ENCODE measurements at regions not wholly inside any gene's neighbourhood (a gene's known extent, or its start where the extent isn't known, plus 50 kb on each side); places are given as distances from the start of the nearest gene placed in this dataset.
"Not testable (repeated sequence)": the region's sequence is repeated elsewhere in the genome, so short reads cannot be mapped to it uniquely, and the experiment has no call there.

DNA sequence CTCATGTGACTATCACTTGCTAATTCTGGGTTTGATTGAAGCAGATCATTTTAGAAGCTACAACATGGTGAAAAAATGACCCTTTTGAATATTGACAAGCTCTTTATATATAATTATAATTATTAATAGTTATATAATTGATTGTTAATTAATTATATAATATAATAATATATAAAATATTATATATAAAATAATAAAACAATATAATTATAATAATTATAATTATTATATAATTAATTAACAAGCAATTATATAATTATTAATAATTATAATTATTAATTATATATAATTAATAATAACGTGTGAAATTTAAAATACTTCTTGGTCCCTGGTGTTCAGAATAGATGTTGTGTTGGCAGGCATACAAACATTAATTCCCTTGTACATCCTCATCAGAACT lies 404.1 kb upstream of the CDH19 start:
- DNase-seq (ENCODE audit: low read depth in 2 of 2), result no peak

DNA sequence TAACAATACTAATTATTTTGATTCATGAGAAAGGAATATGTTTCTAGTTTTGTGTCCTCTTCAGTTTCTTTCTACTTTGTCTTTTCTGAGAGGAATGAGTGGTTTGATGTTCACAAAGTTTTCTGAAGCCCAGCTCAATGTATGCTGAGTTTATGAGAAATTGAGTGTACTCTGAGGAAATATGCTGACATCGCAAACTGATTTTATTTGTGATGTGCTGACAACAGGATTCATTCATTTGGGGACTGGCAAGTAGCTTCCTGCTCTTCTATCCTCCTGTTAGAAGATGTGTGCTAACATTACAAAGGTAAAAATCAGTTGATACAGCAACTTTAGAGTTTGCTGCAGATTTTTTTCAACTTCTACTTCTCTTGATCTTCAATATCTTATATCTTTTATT lies 403.2 kb upstream of the CDH19 start:
- DNase-seq (ENCODE audit: low read depth in 2 of 2), result no peak

DNA sequence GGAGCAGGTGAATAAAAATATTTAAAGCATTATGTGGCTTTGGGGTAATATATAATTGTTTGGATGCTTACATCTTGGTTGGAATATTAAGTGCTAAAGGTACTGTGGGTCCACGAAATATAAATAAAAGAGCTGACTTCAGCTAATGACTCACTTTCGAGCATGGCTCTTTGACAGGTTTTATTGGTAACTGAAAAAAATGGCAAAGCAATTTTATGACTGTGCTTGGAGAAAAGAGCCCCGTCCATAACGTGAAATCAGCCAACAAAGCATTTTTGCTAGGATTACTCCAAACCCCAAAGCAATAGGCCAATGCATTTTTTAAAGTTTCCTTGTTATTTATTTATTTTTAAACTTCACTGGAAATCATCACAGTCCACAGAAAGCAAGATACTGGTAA lies 397.2 kb upstream of the CDH19 start:
- no peak for DNase-seq (ENCODE audit: low read depth in 2 of 2)

DNA sequence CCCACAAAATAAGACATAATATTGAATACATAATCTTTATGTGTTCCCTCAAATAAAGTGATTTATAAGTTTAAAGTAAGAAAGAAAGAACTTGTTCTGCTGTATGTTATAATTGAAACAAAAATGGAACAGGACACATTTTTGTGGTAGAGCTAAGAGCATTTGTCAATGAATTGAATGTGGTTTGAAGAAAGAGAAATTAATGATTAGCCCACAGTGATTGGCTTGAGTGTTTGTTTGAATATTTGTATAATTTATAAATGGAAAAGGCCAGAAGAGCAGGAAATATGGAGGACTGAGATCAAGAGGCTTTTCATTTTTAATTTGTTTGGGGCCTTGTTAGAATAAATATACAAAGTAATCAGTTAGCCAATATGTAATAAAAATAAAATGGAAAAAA lies 395.1 kb upstream of the CDH19 start:
- no peak for DNase-seq (ENCODE audit: low read depth in 2 of 2)

GRCh38 chr18:66995270-66995669 lies 391.4 kb upstream of the CDH19 start:
- no peak for DNase-seq (ENCODE audit: low read depth in 2 of 2)

DNA sequence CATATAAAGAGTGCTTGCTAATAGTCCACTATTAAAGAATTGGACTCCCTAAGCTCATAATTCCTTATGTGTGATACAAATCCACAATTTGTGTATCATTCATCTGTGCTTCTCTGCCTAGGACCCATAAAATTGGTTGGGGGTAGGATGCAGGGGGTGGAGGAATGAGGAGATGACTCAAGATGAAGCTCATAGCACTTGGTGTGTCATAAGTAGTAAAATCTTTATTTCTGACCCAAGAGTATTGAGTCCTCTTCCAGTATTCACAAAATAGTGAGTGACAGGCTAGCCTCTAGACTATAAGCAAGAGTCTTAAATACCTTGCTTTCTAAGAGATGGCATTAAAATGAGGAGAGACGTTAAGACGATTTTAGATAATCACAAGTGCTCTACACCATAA lies 390.9 kb upstream of the CDH19 start:
- DNase-seq (ENCODE audit: low read depth in 2 of 2), result no peak

DNA sequence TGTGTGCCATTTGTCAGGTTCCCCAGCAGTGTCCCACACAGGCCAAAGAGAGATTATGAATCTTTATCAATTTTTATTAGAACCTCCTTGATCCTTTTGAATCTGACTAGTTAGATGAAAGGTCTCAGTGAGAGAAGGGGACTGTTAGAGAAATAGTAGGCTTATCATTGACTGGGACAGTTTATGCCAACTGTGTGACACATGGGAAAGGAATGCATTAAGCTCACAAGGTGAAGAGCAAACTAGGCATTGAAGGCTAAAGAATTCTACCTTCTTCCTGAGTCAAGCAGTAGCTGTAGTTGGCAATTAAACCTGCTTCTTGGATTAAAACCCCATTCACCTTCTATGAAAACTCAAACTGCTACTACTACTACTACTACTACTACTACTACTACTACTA lies 389.6 kb upstream of the CDH19 start:
- DNase-seq (ENCODE audit: low read depth in 2 of 2), result no peak

DNA sequence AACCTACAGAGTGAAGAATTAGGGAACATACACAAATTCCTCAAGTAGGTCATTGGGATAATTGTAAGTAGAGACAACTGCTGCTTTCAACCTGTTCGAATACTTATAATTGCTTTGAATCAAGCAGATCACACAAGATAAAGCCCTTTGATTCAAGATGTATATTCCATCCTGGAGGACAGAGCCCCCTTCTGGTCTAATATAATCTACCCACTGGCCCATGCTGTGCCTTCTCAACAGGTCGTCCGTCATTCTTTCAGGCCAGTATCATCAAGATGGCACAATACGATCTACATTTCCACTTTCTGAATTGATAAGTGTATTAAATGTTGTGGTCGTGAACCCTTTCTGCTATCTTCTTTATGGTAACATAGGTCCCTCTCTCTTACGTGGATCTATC lies 387.0 kb upstream of the CDH19 start:
- no peak for DNase-seq (ENCODE audit: low read depth in 2 of 2)

- no peak for DNase-seq (ENCODE audit: low read depth in 2 of 2)
Measured at GRCh38 chr18:66979009-66979408, 375.1 kb upstream of the CDH19 start.

DNA sequence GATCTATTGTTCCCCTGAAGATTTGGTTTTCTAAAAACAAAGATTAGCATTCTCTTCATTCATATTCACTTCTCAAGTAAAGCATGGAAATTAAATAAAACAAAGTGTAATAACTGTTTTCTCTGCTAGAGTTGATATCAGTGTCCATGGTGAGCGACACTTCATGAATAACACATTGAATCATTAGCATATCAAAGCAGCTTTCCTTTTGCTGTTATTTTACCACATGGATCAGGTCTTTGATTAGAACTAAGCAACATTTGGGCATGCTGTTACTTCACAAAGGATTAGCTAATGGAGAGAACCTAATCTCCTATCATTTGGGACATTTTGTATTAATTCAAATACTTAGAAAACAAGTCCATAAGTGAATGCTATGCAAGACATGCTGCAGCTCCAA lies 368.8 kb upstream of the CDH19 start:
- DNase-seq (ENCODE audit: low read depth in 2 of 2), result no peak

DNA sequence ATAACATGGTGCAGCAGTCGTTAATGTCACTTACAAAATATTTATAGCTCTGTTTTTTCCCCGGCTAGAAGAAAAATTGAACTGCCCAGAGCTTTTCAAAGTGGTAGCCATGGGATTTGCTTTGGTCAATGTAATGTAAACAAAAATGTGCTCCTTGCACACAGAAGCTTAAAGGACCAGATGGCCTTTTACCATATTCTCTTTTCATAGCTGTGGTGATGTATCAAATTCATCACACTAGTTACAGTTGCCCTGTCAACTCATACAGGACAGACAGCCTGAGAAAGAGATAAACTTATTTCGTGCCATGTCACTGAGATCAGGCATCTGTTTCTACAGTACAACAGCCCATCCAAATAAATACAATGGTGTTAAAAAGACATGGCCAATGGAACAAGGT lies 368.1 kb upstream of the CDH19 start:
- DNase-seq (ENCODE audit: low read depth in 2 of 2), result no peak

DNA sequence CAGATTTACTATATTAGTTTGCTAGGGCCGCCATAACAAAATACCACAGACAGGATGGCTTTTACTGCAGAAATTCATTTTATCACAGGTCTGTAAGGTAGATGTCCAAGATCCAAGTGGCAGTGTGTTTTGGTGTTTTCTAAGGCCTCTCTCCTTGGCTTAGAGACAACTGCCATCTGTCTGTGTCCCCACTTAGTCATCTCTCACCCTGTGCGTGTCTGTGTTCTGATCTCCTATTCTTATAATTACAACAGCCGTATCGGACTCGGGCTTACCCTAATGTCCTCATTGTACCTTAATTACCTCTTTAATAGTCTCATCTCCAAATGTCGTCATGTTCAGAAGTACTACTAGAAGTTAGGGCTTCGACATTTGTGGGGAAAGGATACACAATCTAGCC lies 362.3 kb upstream of the CDH19 start:
- DNase-seq (ENCODE audit: low read depth in 2 of 2), result no peak

GRCh38 chr18:66958309-66958708 lies 354.4 kb upstream of the CDH19 start:
- DNase-seq (ENCODE audit: low read depth in 2 of 2), result no peak

DNA sequence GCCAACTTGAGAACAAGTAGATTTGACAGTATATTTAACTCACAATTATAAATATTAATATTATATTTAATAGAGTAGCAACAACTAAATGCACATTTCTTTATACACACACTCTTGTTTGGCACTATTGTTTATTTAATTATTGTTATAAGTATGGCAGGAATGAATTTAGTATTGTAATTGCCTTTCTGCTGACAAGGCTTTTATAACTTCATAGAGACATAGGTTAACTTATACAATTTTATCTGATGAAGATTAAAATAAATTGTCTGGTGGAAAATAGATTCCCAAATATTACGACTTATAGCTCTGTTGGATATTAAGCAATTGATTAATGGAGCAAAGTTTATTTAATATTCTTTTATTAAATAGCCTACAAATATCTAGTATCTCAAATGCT lies 347.9 kb upstream of the CDH19 start:
- DNase-seq (ENCODE audit: low read depth in 2 of 2), result no peak

GRCh38 chr18:66949419-66949818 lies 345.5 kb upstream of the CDH19 start:
- no peak for DNase-seq (ENCODE audit: low read depth in 2 of 2)

DNA sequence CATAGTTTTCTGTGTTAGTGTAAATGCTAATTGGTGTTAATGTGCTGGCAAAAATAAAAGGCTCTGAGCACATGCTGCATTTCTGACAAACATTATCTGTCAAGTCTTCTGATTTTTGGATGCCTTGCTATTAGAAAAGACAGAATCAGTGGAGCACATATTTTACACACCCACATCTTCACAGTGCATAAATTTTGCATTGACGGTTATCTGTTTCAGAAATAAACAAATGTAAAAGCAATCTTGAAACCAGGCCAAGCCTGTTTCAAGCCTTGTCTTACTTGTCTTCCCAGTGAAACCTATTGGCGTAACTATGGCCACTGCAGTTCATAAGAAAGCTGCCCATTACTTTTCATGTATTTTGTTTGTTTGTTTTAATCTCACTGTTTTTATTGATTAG lies 333.7 kb upstream of the CDH19 start:
- DNase-seq (ENCODE audit: low read depth in 2 of 2), result no peak

GRCh38 chr18:66931010-66931409 lies 327.1 kb upstream of the CDH19 start:
- DNase-seq (ENCODE audit: low read depth in 2 of 2), result no peak

DNA sequence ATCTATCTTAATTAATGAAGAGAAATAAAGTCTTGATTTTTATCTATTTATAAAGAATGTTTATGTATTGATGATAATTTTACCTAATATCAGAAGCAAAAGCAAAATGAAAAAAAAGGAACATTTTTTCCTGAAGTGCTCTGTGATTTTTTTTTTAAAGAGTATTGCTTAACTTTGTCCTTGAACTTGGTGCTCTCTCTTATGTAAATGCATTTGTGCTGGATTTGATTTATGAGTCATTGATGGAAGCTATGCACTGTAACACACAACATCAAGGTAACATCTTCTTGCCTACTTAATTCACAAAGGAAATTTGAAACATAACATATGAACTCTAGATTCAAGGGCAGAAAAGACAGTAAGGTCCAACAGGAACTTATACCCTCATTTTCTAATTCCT lies 312.9 kb upstream of the CDH19 start:
- DNase-seq (ENCODE audit: low read depth in 2 of 2), result no peak

- no peak for DNase-seq (ENCODE audit: low read depth in 2 of 2)
Measured at GRCh38 chr18:66900837-66901236, 296.9 kb upstream of the CDH19 start.

DNA sequence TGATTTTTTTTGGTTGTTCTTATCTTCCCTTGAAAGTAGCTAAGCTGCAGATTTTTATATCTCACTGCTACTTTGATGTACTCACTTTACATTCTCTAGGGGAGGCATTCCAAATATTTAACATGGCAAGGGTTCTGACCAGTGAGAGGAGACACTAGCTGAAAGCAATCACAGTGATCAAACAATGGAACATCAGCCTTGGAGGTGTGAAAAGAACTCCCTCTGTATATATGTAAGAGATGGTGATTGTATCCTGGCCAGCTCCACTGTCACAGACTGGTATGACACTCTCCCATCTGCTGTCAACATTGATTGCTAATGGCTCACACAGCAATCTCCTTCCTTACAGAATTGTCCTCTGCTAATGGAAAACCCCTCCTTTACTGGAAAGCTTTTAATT lies 291.7 kb upstream of the CDH19 start:
- DNase-seq (ENCODE audit: low read depth in 2 of 2), result no peak

- no peak for DNase-seq (ENCODE audit: low read depth in 2 of 2)
Measured at GRCh38 chr18:66894851-66895250, 291.0 kb upstream of the CDH19 start.

- not testable (repeated sequence) for DNase-seq (ENCODE audit: low read depth in 2 of 2)
Measured at GRCh38 chr18:66892388-66892787, 288.5 kb upstream of the CDH19 start.

GRCh38 chr18:66874812-66875474 lies 271.1 kb upstream of the CDH19 start:
- no peak for DNase-seq (ENCODE audit: low read depth in 2 of 2)

GRCh38 chr18:66874375-66874774 lies 270.5 kb upstream of the CDH19 start:
- no peak for DNase-seq (ENCODE audit: low read depth in 2 of 2)

GRCh38 chr18:66873899-66874298 lies 270.0 kb upstream of the CDH19 start:
- DNase-seq (ENCODE audit: low read depth in 2 of 2), result no peak

Data from stimulated activated CD4-positive, alpha-beta T cell treated with anti-CD3 and anti-CD28 coated beads, Interleukin-1b, Interleukin-23, amount 100 ng/mL, for 4 hours (primary cell).